Endothelial cell of umbilical vein (primary cell): ENCODE measurements at regions not wholly inside any gene's neighbourhood (a gene's known extent, or its start where the extent isn't known, plus 50 kb on each side); places are given as distances from the start of the nearest gene placed in this dataset.

Source experiments
- BruUV-seq: library from RNA; stranded (reverse); fragments of 400-500 nt; replicated peaks from 2 replicates; lab custom pipeline; 2021; lab: Mats Ljungman, UMichigan
- CTCF ChIA-PET: fragments of 300-600, 350-600 bp; sonication (Branson Sonifier 250); formaldehyde crosslinking; loops from one replicate; lab custom pipeline; 2021; ENCODE audit warnings: antibody characterized with exemption, inconsistent platforms; lab: Charles Lee
- POLR2A ChIA-PET: fragments of 300-600, 350-600 bp; sonication (Branson Sonifier 250); formaldehyde crosslinking; loops from one replicate; lab custom pipeline; 2021; ENCODE audit warnings: antibody characterized with exemption, inconsistent platforms; lab: Charles Lee
- DNase-seq: peaks from one replicate; pipeline ENCODE4 v3.0.0-alpha.2; 2011; ENCODE audit warnings: low read depth, low spot score
- FAIRE-seq: peaks from 2 replicates; lab custom pipeline; 2011; peaks lifted over from hg19 to GRCh38; lab: Jason Lieb, UNC
- H2AFZ ChIP-seq: 2 replicates; pipeline ENCODE4 v1.6.0; 2012; ENCODE audit warnings: low read depth, low read length, control low read depth, inconsistent platforms
- H3K27ac ChIP-seq: 2 replicates; pipeline ENCODE4 v1.5.1; 2011; ENCODE audit warnings: low read depth, mild to moderate bottlenecking, control low read depth, low read length, moderate library complexity; ENCODE audit not compliant: insufficient read depth
- H3K27me3 ChIP-seq, 2 experiments: 2 replicates each; pipeline versions ENCODE4 v1.6.0 to v1.6.1; 2011; ENCODE audit warnings: low read length in 2 of 2, mixed read lengths in 1 of 2; ENCODE audit not compliant: control insufficient read depth in 2 of 2, insufficient read depth in 2 of 2
- H3K36me3 ChIP-seq, 2 experiments: 2 replicates in 1 of 2; 3 replicates in 1 of 2; pipeline ENCODE4 v1.5.1; 2011; ENCODE audit warnings: low read length in 2 of 2, mild to moderate bottlenecking in 1 of 2, moderate library complexity in 1 of 2; ENCODE audit not compliant: control insufficient read depth in 2 of 2, insufficient read depth in 2 of 2; ENCODE audit errors: extremely low read depth in 1 of 2
- H3K4me1 ChIP-seq: 3 replicates; pipeline ENCODE4 v1.5.1; 2011; ENCODE audit warnings: mild to moderate bottlenecking, low read length; ENCODE audit not compliant: control insufficient read depth, insufficient read depth; ENCODE audit errors: extremely low read depth
- H3K4me2 ChIP-seq: 2 replicates; pipeline ENCODE4 v1.6.1; 2011; ENCODE audit warnings: low read length, control low read depth, mixed read lengths; ENCODE audit not compliant: insufficient read depth
- H3K4me3 ChIP-seq, 3 experiments: fragments of 200-600 bp in 1 of 3; sonication (generic), shearing (Covaris generic) in 1 of 3; replicated peaks in 1 of 3; 2 replicates each; pipeline ENCODE4 v1.5.1; 2011 to 2016; ENCODE audit warnings: control low read depth in 3 of 3, low read length in 3 of 3, mild to moderate bottlenecking in 2 of 3, inconsistent platforms in 1 of 3, low read depth in 1 of 3, moderate library complexity in 1 of 3; ENCODE audit not compliant: insufficient read depth in 1 of 3
- H3K79me2 ChIP-seq: 2 replicates; pipeline ENCODE4 v1.6.0; 2012; ENCODE audit warnings: low read length, inconsistent platforms; ENCODE audit not compliant: control insufficient read depth, insufficient read depth
- H3K9ac ChIP-seq: replicated peaks from 2 replicates; pipeline ENCODE3; 2011; ENCODE audit warnings: low read length, control low read depth; ENCODE audit not compliant: insufficient read depth; ENCODE audit errors: extremely low read depth
- H3K9me1 ChIP-seq: replicated peaks from 3 replicates; pipeline ENCODE4 v1.6.0; 2011; ENCODE audit warnings: mild to moderate bottlenecking, low read length; ENCODE audit not compliant: control insufficient read depth, insufficient read depth; ENCODE audit errors: extremely low read depth
- H3K9me3 ChIP-seq: replicated peaks from 2 replicates; pipeline ENCODE4 v1.5.1; 2012; ENCODE audit warnings: low read length, inconsistent platforms; ENCODE audit not compliant: control insufficient read depth, insufficient read depth
- H4K20me1 ChIP-seq: replicated peaks from 2 replicates; pipeline ENCODE3; 2011; ENCODE audit warnings: mild to moderate bottlenecking, low read length; ENCODE audit not compliant: control insufficient read depth, insufficient read depth; ENCODE audit errors: extremely low read depth
- EZH2 ChIP-seq: IDR thresholded peaks from 2 replicates; pipeline ENCODE4 v1.6.1; 2012; ENCODE audit warnings: borderline replicate concordance, low read depth, mild to moderate bottlenecking, moderate library complexity, low read length, inconsistent platforms; ENCODE audit not compliant: severe bottlenecking
- FOS ChIP-seq: IDR thresholded peaks from 2 replicates; pipeline ENCODE4 v1.6.1; 2011; ENCODE audit warnings: mild to moderate bottlenecking, low read length, moderate library complexity, borderline replicate concordance; ENCODE audit not compliant: insufficient read depth
- GATA2 ChIP-seq: IDR thresholded peaks from 2 replicates; pipeline ENCODE4 v1.7.0; 2011; ENCODE audit warnings: low read depth, mild to moderate bottlenecking, moderate library complexity, mixed read lengths, low read length; ENCODE audit not compliant: insufficient read length, insufficient read depth
- JUN ChIP-seq: IDR thresholded peaks from 2 replicates; pipeline ENCODE4 v1.6.1; 2011; ENCODE audit warnings: borderline replicate concordance, low read depth; ENCODE audit not compliant: insufficient read length, insufficient read depth
- MYC ChIP-seq: IDR thresholded peaks from one replicate; pipeline ENCODE4 v1.6.1; 2011; ENCODE audit warnings: mild to moderate bottlenecking, low read depth, low read length
- POLR2A ChIP-seq: IDR thresholded peaks from 2 replicates; pipeline ENCODE4 v1.6.1; 2012; ENCODE audit warnings: low read depth, mild to moderate bottlenecking, control low read depth, low read length
- POLR2AphosphoS5 ChIP-seq: IDR thresholded peaks from 2 replicates; pipeline ENCODE4 v1.6.1; 2012; ENCODE audit warnings: low read depth, mild to moderate bottlenecking, control low read depth, low read length, moderate library complexity; ENCODE audit not compliant: insufficient read depth
- dilution Hi-C: fragments of 300-500 bp; cut with MboI; formaldehyde crosslinking; loops from one replicate; pipeline ENCODE4 v1.15.0; 2019; ENCODE audit warnings: low sequenced_read_pairs; ENCODE audit not compliant: extremely low pct_ligation_motif_present
- intact Hi-C: fragments of 100-400 bp; cut with micrococcal nuclease; formaldehyde crosslinking; loops from one replicate; pipeline ENCODE4 v1.10.0; 2022
- TF ChIP-seq, protein P1 (sequence below): IDR thresholded peaks from 2 replicates; pipeline ENCODE4 v1.6.1; 2011; ENCODE audit not compliant: insufficient read depth, insufficient read length
- TF ChIP-seq, protein P2 (sequence below), 2 donors: IDR thresholded peaks; 1 replicate in 1 of 2; 2 replicates in 1 of 2; pipeline ENCODE4 v1.5.1; 2011; ENCODE audit warnings: low read length in 2 of 2, mild to moderate bottlenecking in 2 of 2, moderate library complexity in 2 of 2, control low read depth in 1 of 2, inconsistent platforms in 1 of 2, low read depth in 1 of 2; ENCODE audit not compliant: insufficient read depth in 1 of 2; ENCODE audit errors: extremely low read depth in 1 of 2

GRCh38 chr5:130289132-130290088 is 385.1 kb downstream of the CHSY3 start:
- H3K27me3 ChIP-seq, result no peaks in the 10 kb centered on the region
- BruUV-seq, result no TSS peak
- H3K27ac ChIP-seq, result no peak overlapping the region
- POLR2A ChIA-PET, result no interaction called here
- FAIRE-seq, result no peak
- dilution Hi-C loops, result no loop called here
- no peak overlapping the region for H3K4me3 ChIP-seq
- no peaks in the 10 kb centered on the region for H3K9me1 ChIP-seq
- no peak overlapping the region for H2AFZ ChIP-seq
- intact Hi-C loops, result no loop called here
- no peaks in the 10 kb centered on the region for H3K36me3 ChIP-seq
- CTCF ChIA-PET, result no interaction called here
- H3K4me2 ChIP-seq, result no peak overlapping the region
- H3K79me2 ChIP-seq, result no peaks in the 10 kb centered on the region
- H3K4me1 ChIP-seq, result no peaks in the 10 kb centered on the region
- H3K9ac ChIP-seq, result no peak overlapping the region
- no peak for TF ChIP-seq POLR2AphosphoS5
- TF ChIP-seq MYC, result no peak
- TF ChIP-seq JUN, result no peak
- TF ChIP-seq, protein P1, sequence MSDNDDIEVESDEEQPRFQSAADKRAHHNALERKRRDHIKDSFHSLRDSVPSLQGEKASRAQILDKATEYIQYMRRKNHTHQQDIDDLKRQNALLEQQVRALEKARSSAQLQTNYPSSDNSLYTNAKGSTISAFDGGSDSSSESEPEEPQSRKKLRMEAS, result no peak
- TF ChIP-seq EZH2, result no peak
- TF ChIP-seq GATA2, result no peak
- no peak for TF ChIP-seq POLR2A
- TF ChIP-seq, protein P2, sequence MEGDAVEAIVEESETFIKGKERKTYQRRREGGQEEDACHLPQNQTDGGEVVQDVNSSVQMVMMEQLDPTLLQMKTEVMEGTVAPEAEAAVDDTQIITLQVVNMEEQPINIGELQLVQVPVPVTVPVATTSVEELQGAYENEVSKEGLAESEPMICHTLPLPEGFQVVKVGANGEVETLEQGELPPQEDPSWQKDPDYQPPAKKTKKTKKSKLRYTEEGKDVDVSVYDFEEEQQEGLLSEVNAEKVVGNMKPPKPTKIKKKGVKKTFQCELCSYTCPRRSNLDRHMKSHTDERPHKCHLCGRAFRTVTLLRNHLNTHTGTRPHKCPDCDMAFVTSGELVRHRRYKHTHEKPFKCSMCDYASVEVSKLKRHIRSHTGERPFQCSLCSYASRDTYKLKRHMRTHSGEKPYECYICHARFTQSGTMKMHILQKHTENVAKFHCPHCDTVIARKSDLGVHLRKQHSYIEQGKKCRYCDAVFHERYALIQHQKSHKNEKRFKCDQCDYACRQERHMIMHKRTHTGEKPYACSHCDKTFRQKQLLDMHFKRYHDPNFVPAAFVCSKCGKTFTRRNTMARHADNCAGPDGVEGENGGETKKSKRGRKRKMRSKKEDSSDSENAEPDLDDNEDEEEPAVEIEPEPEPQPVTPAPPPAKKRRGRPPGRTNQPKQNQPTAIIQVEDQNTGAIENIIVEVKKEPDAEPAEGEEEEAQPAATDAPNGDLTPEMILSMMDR (IDR thresholded peaks at IDR 0.05; ENCODE audit: extremely low read depth in 1 of 2, insufficient read depth in 1 of 2, low read depth in 1 of 2, low read length in 2 of 2), result no peak
- TF ChIP-seq FOS, result no peak
- no peaks in the 10 kb centered on the region for H3K9me3 ChIP-seq
- DNase-seq, result no peak
- H4K20me1 ChIP-seq, result no peaks in the 10 kb centered on the region
